NCI-H2196 (cell line): ENCODE measurements at regions not wholly inside any gene's neighbourhood (a gene's known extent, or its start where the extent isn't known, plus 50 kb on each side); places are given as distances from the start of the nearest gene placed in this dataset.

Experiments
- DNase-seq: peaks from one replicate; lab custom pipeline; 2025; ENCODE audit not compliant: unreplicated experiment; lab: John Stamatoyannopoulos, UW

DNA sequence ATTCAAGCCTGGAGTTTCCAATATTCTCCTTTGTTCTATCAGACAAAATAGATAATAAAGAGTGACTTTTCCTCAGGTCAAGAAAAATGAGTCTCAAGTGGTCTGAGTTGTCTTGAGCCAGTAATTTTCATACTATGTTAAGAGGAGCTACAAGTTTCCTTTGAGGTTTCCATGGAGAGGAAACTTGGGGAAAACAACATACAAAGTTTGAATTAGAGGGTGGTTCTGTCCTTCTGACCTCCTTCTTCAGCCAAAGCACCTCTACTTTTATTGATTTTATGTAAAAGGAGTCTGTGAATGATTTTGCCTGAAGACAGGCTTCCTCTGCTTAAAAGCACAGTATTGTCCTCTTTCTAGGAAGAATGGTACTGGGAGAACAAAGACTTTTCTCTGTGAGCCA, 497.2 kb upstream of the PKN2 start:
- DNase-seq: no peak

GRCh38 chr1:88188038-88188437, 496.0 kb upstream of the PKN2 start:
- no peak for DNase-seq

DNA sequence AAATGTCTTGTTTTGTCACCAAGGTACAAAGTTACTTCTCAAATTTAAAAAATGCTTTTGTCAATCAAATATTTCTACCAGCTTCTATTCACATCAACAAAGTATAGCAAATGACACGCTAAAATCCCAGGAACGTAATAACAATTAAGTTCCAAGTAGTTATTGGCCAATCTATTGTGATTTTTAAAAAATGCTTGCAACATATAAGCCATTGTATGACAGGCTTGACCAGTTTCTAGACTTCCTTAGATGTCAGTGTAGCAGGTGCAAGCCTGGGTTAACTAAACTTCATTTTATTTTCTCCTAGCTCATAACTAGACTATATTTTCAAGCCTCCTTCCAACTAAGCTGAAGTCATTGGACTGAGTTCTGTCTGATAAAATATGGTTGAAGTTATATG, 494.5 kb upstream of the PKN2 start:
- DNase-seq: no peak

GRCh38 chr1:88191917-88192316, 492.2 kb upstream of the PKN2 start:
- no peak for DNase-seq

- no peak for DNase-seq
Measured at GRCh38 chr1:88194542-88194941, 489.5 kb upstream of the PKN2 start.

GRCh38 chr1:88200545-88200944, 483.5 kb upstream of the PKN2 start:
- DNase-seq: no peak

- DNase-seq: no peak
Measured at GRCh38 chr1:88204111-88204510, 480.0 kb upstream of the PKN2 start.

DNA sequence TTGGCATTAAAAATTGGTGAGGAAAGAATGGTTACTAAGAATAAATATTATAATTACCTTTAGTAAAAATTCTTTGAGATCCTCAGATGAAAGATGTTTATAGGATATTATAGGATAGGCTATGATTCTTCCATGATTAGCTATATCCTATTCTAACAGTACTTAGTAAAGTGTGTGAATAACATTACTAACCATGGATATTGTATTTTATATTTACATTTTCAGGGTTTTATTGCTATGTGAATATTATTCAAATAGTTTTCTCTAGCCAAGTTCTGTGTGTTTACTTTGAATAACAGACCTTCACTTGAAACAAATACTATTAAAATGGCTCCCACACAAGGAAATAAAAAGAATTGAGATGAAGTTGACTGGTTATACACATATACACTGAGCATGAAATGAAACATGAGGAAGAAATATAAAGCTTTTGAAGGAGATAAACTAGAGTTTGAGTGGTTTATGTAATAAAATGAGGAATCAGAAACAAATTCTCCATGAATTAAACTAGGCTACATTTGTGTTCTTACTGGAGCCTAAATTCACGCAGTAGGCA, 479.4 kb upstream of the PKN2 start:
- no peak for DNase-seq

GRCh38 chr1:88208389-88208788, 475.7 kb upstream of the PKN2 start:
- no peak for DNase-seq

GRCh38 chr1:88210103-88210787, 473.8 kb upstream of the PKN2 start:
- DNase-seq: no peak

DNA sequence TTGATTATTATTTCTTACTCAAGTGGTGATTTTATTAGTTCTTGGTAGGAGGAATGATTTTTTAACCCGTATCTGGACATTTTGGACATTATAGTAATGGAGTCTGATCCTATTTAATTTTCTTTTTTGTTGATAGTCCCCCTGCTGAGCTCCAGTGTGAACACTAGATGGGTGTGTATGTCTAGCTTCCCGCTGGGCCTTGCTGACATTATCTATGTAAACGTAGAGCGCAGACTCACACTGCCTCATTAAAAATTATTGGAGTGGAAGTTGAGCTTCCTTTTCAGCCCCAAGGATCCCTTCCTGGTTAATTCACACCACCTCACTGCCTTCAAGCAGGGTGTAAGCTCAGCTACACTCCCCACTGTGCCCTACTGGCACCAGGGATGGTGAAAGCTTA, 467.6 kb upstream of the PKN2 start:
- DNase-seq: no peak

- DNase-seq: no peak
Measured at GRCh38 chr1:88217386-88217785, 466.7 kb upstream of the PKN2 start.

GRCh38 chr1:88219521-88219920, 464.6 kb upstream of the PKN2 start:
- DNase-seq: no peak

GRCh38 chr1:88221411-88221810, 462.7 kb upstream of the PKN2 start:
- DNase-seq: no peak

- DNase-seq: no peak
Measured at GRCh38 chr1:88224906-88225305, 459.2 kb upstream of the PKN2 start.

GRCh38 chr1:88228114-88228513, 456.0 kb upstream of the PKN2 start:
- DNase-seq: no peak

DNA sequence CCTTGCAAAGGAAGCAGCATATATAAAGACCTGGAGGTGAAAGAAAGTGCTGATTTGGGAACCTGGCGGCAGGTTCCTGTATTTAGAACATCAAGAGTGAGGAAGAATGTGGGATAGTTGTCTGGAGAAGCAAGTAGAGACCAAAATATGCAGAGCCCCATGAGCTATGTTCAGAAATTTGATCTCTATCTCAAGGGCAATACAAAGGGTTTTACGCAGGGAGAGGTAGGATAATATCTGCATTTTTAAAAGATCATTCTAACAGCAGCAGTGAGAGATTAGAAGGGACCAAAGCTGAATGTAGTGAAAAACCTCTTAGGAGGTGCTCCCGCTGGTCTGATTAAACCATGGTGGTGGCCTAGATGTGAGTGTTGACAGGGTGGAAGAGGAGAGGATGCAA, 453.9 kb upstream of the PKN2 start:
- no peak for DNase-seq

GRCh38 chr1:88237058-88237457, 447.0 kb upstream of the PKN2 start:
- no peak for DNase-seq

- DNase-seq: no peak
Measured at GRCh38 chr1:88239205-88239604, 444.9 kb upstream of the PKN2 start.

- no peak for DNase-seq
Measured at GRCh38 chr1:88247666-88248065, 436.4 kb upstream of the PKN2 start.

DNA sequence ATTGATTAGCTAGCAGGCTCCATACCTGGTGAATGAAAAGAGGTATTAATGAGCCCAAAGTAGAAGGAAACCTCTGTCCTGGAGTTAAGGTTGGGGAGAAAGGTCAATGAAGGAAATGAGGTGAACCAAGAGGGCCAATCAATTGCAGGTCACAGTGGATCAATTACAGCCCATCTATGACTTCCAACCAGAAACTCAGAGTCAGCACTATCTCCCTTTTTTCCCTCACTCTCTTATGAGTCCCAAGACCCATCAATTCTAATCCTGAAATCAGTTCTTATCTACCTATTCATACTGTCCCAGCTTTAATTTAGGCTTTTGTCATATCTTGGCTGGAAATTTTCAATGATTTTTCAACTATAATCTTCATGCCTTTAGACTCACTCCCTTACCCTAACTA, 433.2 kb upstream of the PKN2 start:
- DNase-seq: no peak

- DNase-seq: no peak
Measured at GRCh38 chr1:88252745-88253144, 431.3 kb upstream of the PKN2 start.

DNA sequence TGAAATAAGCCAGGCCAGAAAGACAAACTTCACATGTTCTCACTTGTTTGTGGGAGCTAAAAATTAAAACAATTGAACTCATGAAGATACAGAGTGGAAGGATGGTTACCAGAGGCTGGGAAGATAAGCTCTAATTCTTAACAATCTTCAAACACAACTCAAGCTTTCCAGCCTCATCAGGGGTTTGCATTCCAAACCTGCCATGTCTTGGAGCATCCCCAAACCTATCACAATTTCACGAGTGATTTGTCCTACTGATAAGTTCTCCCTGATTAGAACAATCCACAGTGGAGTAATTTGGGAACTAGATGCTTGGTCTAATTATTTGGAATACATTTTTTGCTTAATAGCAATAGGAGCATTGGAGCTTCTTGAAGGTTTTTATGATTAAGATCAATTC, 418.5 kb upstream of the PKN2 start:
- no peak for DNase-seq
